Skin epidermis (tissue), 12 donors: ENCODE measurements at regions not wholly inside any gene's neighbourhood (a gene's known extent, or its start where the extent isn't known, plus 50 kb on each side); places are given as distances from the start of the nearest gene placed in this dataset.
A peak's percentile ranks its signal among the peaks of the same experiment; 100 is the strongest.
"Not testable (repeated sequence)": the region's sequence is repeated elsewhere in the genome, so short reads cannot be mapped to it uniquely, and the experiment has no call there.

ENCODE experiments used
- H3K27ac ChIP-seq, 21 experiments: fragments of 200-600 bp; sonication (generic) in 11 of 21; one replicate each; pipeline ENCODE4 v1.5.0; 2020; ENCODE audit warnings: mild to moderate bottlenecking in 3 of 21, inconsistent platforms in 2 of 21, moderate library complexity in 2 of 21
- H3K4me3 ChIP-seq, 7 experiments: fragments of 200-600 bp; sonication (generic) in 2 of 7; one replicate each; pipeline ENCODE4 v1.5.0; 2020; ENCODE audit warnings: inconsistent platforms in 2 of 7, mild to moderate bottlenecking in 2 of 7, moderate library complexity in 1 of 7

GRCh38 chr7:10312942-10313341, 660.7 kb upstream of the PHF14 start:
- Histone ChIP-seq H3K4me3 (no peak overlapping the region), H3K27ac (no peak overlapping the region)

DNA sequence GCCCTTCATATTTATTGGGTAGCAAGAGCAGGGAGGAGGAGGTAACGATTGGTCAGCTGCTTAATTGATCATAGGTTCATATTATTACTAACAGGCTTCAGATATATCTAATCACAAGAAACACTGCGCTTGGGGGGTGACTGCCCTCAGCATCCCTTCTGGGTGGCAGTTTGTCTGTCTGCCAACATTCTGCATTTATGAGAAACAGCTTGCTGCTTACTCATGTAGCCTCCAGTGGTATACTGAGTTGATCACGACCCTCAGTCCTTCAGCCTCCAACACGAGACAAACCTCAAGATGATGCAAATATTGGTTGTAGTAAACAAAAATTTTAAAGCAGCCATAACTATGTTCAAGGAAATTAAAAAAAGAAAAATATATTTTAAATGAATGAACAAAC, 657.8 kb upstream of the PHF14 start:
- Histone ChIP-seq H3K27ac (peak overlapping the region in 1 of 21 experiments; percentile 3), H3K4me3 (no peak overlapping the region)

- H3K27ac ChIP-seq, result no peak overlapping the region
- H3K4me3 ChIP-seq, result no peak overlapping the region
These were observed 657.2 kb upstream of the PHF14 start for GRCh38 chr7:10316488-10316887.

GRCh38 chr7:10325395-10325794, 648.3 kb upstream of the PHF14 start:
- Histone ChIP-seq H3K4me3 (no peak overlapping the region), H3K27ac (no peak overlapping the region)

- Histone ChIP-seq H3K4me3 (no peak overlapping the region), H3K27ac (no peak overlapping the region)
These were observed 630.6 kb upstream of the PHF14 start for GRCh38 chr7:10343108-10343507.

DNA sequence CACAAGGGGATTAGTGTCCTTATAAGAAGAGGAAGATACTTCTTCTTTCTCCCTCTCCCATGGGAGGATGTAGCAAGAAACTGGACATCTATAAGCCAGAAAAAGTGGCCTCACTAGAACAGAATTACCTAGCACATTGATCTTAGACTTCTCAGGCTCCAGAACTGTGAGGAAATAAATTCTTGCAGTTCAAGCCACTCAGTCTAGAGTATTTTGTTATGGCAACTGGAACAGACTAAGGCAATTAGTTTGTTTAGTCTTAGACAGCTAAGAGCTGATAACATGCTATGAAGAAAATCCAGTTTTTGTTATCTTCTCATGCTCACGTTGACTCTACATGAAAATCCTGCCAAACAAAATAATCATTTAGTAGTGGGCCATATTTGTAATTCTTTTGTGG, 627.6 kb upstream of the PHF14 start:
- no peak overlapping the region for H3K4me3 ChIP-seq
- H3K27ac ChIP-seq, result no peak overlapping the region

DNA sequence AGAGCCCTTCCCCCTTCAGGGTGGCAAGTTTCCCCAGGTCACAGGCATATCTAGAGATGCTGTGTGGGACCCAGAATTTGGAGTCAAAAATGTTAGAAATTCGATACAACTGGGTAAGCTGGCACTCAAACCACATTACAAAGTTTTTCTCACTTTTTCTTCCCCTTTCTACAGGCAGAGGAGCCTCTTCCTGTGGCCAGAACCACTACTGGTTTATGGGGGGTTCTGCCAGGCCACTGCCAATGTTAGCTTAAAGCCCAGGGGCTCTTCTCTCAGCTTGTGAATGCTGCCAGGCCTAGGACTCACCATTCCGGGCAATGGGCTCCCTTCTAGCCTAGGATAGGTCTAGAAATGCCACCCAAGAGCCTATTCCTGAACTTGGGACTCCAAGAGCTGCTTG, 617.9 kb upstream of the PHF14 start:
- H3K27ac ChIP-seq, result no peak overlapping the region
- no peak overlapping the region for H3K4me3 ChIP-seq

DNA sequence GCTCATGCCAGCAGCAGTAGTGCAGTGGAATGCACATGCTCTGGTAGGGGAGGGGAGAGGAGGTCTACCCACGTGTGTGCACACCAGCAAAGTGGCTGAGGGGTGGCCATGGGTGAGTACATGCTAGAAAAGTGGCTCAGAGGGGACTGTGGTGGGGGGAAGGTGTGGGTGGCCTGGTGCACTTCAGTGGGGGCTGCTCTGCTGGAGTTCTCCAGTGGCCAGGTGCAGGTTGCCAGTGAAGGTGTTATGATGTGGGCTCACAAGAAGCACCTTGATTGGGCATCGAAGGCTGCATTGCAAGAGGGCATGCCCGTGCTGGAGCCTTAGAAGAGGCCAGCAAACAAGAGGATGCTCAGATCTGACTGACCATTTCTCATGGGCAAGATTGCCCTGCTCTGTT, 613.6 kb upstream of the PHF14 start:
- no peak overlapping the region for H3K27ac ChIP-seq
- H3K4me3 ChIP-seq, result no peak overlapping the region

- Histone ChIP-seq H3K27ac (no peak overlapping the region), H3K4me3 (no peak overlapping the region)
These were observed 571.9 kb upstream of the PHF14 start for GRCh38 chr7:10401793-10402192.

GRCh38 chr7:10412422-10413019, 561.2 kb upstream of the PHF14 start:
- no peak overlapping the region for H3K27ac ChIP-seq

DNA sequence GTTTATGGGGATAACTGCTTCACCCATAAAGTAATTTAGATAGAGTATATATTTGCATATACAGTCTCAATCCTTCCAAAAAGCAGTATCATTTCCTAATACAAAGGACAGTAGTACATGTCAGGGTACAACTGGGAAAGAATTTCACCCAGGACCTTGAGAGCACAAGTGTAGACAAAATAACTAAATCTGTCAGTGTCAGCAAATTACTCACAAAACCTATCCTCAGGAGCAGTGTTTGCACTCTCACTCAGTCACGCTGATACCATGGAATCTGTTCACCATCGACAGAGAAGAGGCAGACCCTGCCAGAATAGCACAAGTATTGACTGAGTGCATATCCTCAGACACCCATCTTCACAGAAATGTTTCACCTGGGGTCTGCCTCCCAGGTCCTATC, 554.7 kb upstream of the PHF14 start:
- H3K27ac ChIP-seq, result no peak overlapping the region
- H3K4me3 ChIP-seq, result no peak overlapping the region

More at GRCh38 chr7:10412422-10413019, 561.2 kb upstream of the PHF14 start:
- H3K4me3 ChIP-seq, result no peak overlapping the region

- no peak overlapping the region for H3K27ac ChIP-seq
These were observed 544.6 kb upstream of the PHF14 start for GRCh38 chr7:10429031-10429430.

DNA sequence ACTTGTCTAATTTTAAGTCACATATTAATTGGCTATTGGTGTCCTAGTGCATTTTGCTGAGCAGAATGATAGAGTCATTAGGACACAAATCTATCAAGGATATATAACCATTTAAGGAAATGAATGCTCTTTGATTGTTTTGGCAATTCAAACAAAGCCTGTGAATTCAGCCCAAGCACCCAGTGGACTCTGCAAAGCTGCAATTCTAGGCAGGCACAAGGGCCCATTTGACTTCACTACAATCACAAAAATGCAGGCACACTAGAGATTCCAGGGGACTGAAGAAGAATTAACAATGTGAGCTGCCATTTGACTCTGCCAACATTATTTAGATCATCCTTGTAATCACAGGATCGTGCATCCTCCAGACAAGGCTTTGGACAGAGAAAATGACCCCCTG, 544.2 kb upstream of the PHF14 start:
- H3K27ac ChIP-seq, result no peak overlapping the region
- H3K4me3 ChIP-seq, result no peak overlapping the region

More at GRCh38 chr7:10429031-10429430, 544.6 kb upstream of the PHF14 start:
- no peak overlapping the region for H3K4me3 ChIP-seq

GRCh38 chr7:10436302-10436701, 537.4 kb upstream of the PHF14 start:
- Histone ChIP-seq H3K27ac (no peak overlapping the region), H3K4me3 (no peak overlapping the region)

DNA sequence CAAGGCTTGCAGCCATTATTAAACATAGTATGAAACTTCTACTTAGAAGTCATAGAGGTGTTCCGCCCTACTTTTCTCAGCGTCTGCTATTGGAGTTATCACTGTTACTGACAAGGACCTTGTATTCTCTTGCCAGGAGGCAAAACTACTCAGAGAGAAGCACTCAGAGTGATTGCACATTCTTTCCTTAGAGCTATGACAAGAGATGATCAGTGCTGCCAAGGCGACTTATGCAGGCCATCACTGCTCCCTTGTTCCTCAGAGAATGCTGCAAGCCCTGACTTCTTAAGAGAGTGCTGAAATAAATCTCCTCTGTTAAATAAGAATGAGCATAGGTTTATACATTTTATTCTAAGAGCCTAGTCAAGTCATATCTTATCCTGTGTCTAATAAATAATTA, 534.6 kb upstream of the PHF14 start:
- Histone ChIP-seq H3K4me3 (no peak overlapping the region), H3K27ac (no peak overlapping the region)

GRCh38 chr7:10455936-10456335, 517.7 kb upstream of the PHF14 start:
- H3K4me3 ChIP-seq, result no peak overlapping the region
- H3K27ac ChIP-seq, result no peak overlapping the region

GRCh38 chr7:10460474-10460873, 513.2 kb upstream of the PHF14 start:
- no peak overlapping the region for H3K4me3 ChIP-seq
- no peak overlapping the region for H3K27ac ChIP-seq

- no peak overlapping the region for H3K4me3 ChIP-seq
- H3K27ac ChIP-seq, result no peak overlapping the region
These were observed 510.0 kb upstream of the PHF14 start for GRCh38 chr7:10463701-10464100.

- not testable (repeated sequence) for H3K4me3 ChIP-seq, H3K27ac ChIP-seq
These were observed 508.1 kb upstream of the PHF14 start for GRCh38 chr7:10465536-10465935.

DNA sequence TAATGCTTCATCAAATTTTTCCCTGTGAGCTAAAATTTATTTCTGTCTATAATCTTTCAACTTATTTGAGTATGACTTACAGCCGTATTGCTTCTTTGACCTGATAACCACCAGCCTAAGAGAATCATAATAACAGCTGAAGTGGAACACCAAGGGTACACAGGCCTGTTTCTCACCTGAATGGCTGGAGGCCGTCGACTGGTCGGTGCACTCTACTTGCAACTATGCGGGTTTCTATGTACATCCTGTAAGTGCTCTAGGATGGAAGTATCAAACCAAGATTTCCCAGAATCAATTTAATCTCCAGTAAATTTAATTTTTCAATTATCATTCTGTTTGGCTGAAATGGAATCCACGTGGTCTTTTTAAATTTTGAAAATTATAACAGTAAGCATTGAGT, 504.8 kb upstream of the PHF14 start:
- H3K27ac ChIP-seq, result no peak overlapping the region
- no peak overlapping the region for H3K4me3 ChIP-seq

DNA sequence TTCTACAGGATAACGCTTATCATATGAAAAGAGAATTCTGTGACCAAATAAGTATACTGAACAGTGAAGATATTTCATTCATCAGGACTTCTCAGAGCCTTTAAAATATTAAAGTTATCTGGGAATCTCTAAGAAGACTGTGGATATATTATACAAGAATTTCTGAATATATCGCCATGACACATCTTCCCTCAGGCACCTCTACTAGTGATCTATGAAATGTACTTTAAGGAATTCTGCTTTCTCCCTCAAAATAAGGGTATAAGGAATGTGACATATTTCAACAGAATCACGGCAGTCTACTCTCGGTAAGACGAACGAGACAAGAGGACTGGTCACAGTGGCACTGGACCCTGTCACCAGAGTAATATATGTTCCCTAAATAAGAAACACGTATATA, 504.2 kb upstream of the PHF14 start:
- Histone ChIP-seq H3K4me3 (no peak overlapping the region), H3K27ac (no peak overlapping the region)

- H3K27ac ChIP-seq, result no peak overlapping the region
- no peak overlapping the region for H3K4me3 ChIP-seq
These were observed 502.2 kb upstream of the PHF14 start for GRCh38 chr7:10471280-10472058.
